ENCODE measurements at regions not wholly inside any gene's neighbourhood (a gene's known extent, or its start where the extent isn't known, plus 50 kb on each side); places are given as distances from the start of the nearest gene placed in this dataset.
A peak's percentile ranks its signal among the peaks of the same experiment; 100 is the strongest.

- Mint-ChIP-seq H3K4me3 (no peak overlapping the region), H3K36me3 (ENCODE audit: low read depth) (no peaks in the 10 kb centered on the region), H3K27ac (no peak overlapping the region), H3K27me3 (no peaks in the 10 kb centered on the region), H3K4me1 (no peaks in the 10 kb centered on the region)
- H3K9me3 ChIP-seq (ENCODE audit: control insufficient read depth, low read length, poor library complexity, severe bottlenecking), result no peaks in the 10 kb centered on the region
- ATAC-seq (no peak), DNase-seq (no peak)
These were observed 119.4 kb upstream of the UBE2E2 start for GRCh38 chr3:23083701-23084100.

DNA sequence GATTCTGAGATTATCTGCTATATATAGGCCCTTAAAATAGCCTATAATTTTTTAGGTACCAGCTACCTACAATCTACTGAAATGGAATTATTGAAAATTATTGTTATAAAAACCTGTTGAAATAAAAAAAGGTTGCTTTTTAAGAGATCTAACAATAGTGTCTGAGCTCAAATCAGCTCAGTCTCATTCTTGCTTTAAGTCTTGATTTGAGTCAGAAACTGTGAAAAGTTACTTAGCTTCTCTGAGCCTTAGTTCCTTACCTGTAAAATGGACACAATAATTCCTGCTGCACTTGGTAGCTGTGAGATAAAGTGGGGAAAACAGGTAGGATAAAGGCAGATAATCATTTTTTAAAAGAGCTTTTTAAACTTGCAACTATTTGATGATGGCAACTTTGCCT lies 118.8 kb upstream of the UBE2E2 start:
- DNase-seq (no peak), ATAC-seq (no peak)
- Mint-ChIP-seq H3K27me3 (no peaks in the 10 kb centered on the region), H3K36me3 (ENCODE audit: low read depth) (no peaks in the 10 kb centered on the region), H3K27ac (no peak overlapping the region), H3K4me3 (no peak overlapping the region), H3K4me1 (no peaks in the 10 kb centered on the region)
- no peaks in the 10 kb centered on the region for H3K9me3 ChIP-seq (ENCODE audit: control insufficient read depth, low read length, poor library complexity, severe bottlenecking)

- Mint-ChIP-seq H3K27me3 (no peaks in the 10 kb centered on the region), H3K36me3 (ENCODE audit: low read depth) (no peaks in the 10 kb centered on the region), H3K4me3 (no peak overlapping the region), H3K4me1 (no peaks in the 10 kb centered on the region), H3K27ac (no peak overlapping the region)
- ATAC-seq, result no peak
- no peaks in the 10 kb centered on the region for H3K9me3 ChIP-seq (ENCODE audit: control insufficient read depth, low read length, poor library complexity, severe bottlenecking)
- DNase-seq, result no peak
These were observed 117.9 kb upstream of the UBE2E2 start for GRCh38 chr3:23085261-23085660.

DNA sequence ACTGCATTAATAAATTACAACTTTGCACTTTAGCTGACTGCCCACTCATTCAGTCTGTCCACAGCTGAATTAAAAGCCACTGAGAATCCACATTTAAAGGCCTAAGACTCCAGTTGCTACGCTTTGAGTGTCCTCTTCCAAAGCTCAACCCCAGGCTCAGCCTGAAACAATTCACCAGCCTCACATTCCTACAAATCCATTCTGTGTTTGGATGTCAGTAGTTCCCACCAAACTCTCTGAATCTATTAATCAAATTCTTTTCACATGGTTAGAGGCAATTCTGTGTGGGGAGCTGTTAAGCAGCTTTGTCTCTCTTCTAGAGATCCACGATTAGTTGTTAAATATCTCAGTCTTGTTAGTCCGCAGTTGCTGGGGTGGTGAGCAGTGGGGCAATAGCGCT lies 116.8 kb upstream of the UBE2E2 start:
- ATAC-seq (no peak), DNase-seq (no peak)
- Mint-ChIP-seq H3K4me1 (no peaks in the 10 kb centered on the region), H3K27me3 (no peaks in the 10 kb centered on the region), H3K36me3 (ENCODE audit: low read depth) (no peaks in the 10 kb centered on the region), H3K27ac (no peak overlapping the region), H3K4me3 (no peak overlapping the region)
- H3K9me3 ChIP-seq (ENCODE audit: control insufficient read depth, low read length, poor library complexity, severe bottlenecking), result no peaks in the 10 kb centered on the region

DNA sequence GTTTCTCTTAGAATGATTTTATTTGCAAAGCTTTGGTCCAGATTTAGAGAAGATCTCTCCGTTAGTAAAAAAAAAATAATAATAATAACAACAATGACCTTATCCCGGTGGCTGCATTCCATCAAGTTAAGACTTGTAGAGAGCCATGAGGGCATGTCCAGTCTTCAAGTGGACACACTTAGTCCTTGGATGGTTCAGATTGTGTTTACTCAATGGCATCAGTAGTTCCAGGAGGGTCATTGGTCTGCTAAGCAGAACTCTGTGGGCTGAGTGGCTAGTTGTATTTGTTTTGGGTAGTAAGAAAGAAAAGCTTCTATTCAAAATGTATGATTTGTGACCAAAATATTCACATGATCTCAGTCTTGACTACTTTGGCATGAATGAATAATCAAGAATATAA lies 116.3 kb upstream of the UBE2E2 start:
- Mint-ChIP-seq H3K4me3 (no peak overlapping the region), H3K27me3 (no peaks in the 10 kb centered on the region), H3K36me3 (ENCODE audit: low read depth) (no peaks in the 10 kb centered on the region), H3K4me1 (no peaks in the 10 kb centered on the region), H3K27ac (no peak overlapping the region)
- DNase-seq, result no peak
- no peak for ATAC-seq
- H3K9me3 ChIP-seq (ENCODE audit: control insufficient read depth, low read length, poor library complexity, severe bottlenecking), result no peaks in the 10 kb centered on the region

DNA sequence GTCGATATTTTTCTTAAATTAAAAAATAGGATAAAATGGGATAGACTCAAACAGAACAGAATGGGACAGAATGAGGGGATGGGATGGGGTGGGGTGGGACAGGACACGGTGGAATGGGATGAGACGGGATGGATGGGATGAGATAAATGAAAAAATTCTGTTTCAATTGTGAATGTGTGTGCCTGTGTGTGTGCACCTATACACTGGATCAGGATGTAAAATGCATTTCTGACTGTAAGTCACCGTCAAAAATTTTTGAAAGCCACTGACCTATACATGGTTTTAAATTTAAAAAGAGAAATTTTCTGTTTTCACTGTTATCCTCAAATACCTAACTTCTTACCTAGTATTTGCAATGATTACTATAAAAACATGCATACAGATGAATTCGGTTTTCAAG lies 108.7 kb upstream of the UBE2E2 start:
- no peak overlapping the region for H3K27ac Mint-ChIP-seq
- H3K4me3 Mint-ChIP-seq, result no peak overlapping the region
- H3K36me3 Mint-ChIP-seq (ENCODE audit: low read depth), result no peaks in the 10 kb centered on the region
- H3K4me1 Mint-ChIP-seq, result no peaks in the 10 kb centered on the region
- no peaks in the 10 kb centered on the region for H3K27me3 Mint-ChIP-seq
- ATAC-seq, result no peak
- no peaks in the 10 kb centered on the region for H3K9me3 ChIP-seq (ENCODE audit: control insufficient read depth, low read length, poor library complexity, severe bottlenecking)
- no peak for DNase-seq

DNA sequence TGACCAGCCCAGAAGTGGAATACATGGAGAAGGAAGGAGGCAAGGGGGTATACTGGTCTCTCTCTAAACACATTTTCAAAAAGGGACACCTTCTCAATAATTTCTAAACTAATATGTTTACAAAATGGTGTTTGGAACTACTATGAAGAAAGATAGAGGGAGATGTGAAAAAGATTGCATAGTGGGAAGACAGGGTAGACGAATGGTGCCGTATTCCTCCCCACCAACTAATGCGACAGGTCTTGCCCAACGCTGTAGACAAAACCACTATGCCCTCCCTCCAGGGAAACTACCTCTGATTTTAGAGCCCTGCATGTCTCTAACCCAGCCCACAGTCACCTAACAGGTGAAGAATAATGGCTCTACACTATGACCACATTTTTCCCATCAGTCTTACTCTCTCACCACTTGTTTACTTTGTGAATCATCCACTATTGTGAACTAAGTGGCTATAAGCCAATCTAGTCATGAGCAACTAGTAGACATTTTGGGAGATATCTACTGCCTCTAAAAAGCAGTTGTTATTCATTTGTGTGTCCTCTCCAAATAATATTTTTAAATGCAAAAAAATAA lies 108.2 kb upstream of the UBE2E2 start:
- Mint-ChIP-seq H3K27me3 (no peaks in the 10 kb centered on the region), H3K4me3 (no peak overlapping the region), H3K27ac (no peak overlapping the region), H3K4me1 (no peaks in the 10 kb centered on the region), H3K36me3 (ENCODE audit: low read depth) (no peaks in the 10 kb centered on the region)
- no peak for DNase-seq
- no peaks in the 10 kb centered on the region for H3K9me3 ChIP-seq (ENCODE audit: control insufficient read depth, low read length, poor library complexity, severe bottlenecking)
- no peak for ATAC-seq

DNA sequence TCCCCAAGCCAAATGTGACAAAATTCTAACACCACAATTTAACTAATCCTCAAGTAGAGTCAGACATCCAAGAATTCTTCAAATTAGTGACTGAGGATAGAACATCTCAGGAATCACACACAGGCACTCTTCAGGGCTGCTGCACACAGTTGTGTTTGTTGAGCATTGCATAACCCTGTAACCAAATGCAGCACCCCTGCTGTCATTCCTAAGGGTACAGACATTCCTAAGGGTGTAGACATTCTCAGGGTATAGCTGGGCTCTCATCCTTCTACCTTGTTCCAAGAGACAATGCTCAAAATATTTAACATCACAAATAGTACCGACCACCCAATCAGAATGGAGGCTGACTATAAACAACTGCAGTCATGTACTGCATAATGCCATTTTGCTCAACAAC lies 107.1 kb upstream of the UBE2E2 start:
- ATAC-seq, result no peak
- Mint-ChIP-seq H3K27me3 (no peaks in the 10 kb centered on the region), H3K4me1 (no peaks in the 10 kb centered on the region), H3K4me3 (no peak overlapping the region), H3K36me3 (ENCODE audit: low read depth) (no peaks in the 10 kb centered on the region), H3K27ac (no peak overlapping the region)
- H3K9me3 ChIP-seq (ENCODE audit: control insufficient read depth, low read length, poor library complexity, severe bottlenecking), result no peaks in the 10 kb centered on the region
- no peak for DNase-seq

GRCh38 chr3:23099021-23099420 lies 104.1 kb upstream of the UBE2E2 start:
- Mint-ChIP-seq H3K36me3 (ENCODE audit: low read depth) (no peaks in the 10 kb centered on the region), H3K27me3 (no peaks in the 10 kb centered on the region), H3K4me1 (no peaks in the 10 kb centered on the region), H3K4me3 (no peak overlapping the region), H3K27ac (no peak overlapping the region)
- DNase-seq, result no peak
- no peaks in the 10 kb centered on the region for H3K9me3 ChIP-seq (ENCODE audit: control insufficient read depth, low read length, poor library complexity, severe bottlenecking)
- ATAC-seq, result no peak

GRCh38 chr3:23099677-23100076 lies 103.5 kb upstream of the UBE2E2 start:
- H3K36me3 Mint-ChIP-seq (ENCODE audit: low read depth), result no peaks in the 10 kb centered on the region
- ATAC-seq (no peak), DNase-seq (no peak)
- no peaks in the 10 kb centered on the region for H3K9me3 ChIP-seq (ENCODE audit: control insufficient read depth, low read length, poor library complexity, severe bottlenecking)
- H3K27me3 Mint-ChIP-seq, result no peaks in the 10 kb centered on the region
- no peak overlapping the region for H3K27ac Mint-ChIP-seq
- H3K4me3 Mint-ChIP-seq, result no peak overlapping the region
- no peaks in the 10 kb centered on the region for H3K4me1 Mint-ChIP-seq

DNA sequence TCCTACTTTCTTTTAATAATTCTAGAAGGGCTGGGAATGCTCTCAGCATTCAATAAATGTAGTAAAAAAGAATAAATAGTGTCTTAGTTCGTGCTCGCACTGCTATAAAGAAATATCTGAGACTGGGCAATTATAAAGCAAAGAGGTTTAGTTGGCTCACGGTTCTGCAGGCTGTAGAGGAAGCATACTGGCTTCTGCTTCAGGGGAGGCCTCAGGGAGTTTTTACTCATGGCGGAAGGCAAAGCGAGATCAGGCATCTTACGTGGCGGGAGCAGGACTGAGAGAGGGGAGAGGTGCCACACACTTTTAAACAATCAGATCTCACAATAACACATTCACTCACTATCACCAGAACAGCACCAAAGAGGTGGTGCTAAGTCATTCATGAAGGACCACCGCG lies 103.0 kb upstream of the UBE2E2 start:
- no peaks in the 10 kb centered on the region for H3K27me3 Mint-ChIP-seq
- H3K36me3 Mint-ChIP-seq (ENCODE audit: low read depth), result no peaks in the 10 kb centered on the region
- peak overlapping the region; percentile 13 for H3K4me3 Mint-ChIP-seq
- ATAC-seq, result no peak
- DNase-seq, result no peak
- no peak overlapping the region for H3K27ac Mint-ChIP-seq
- no peaks in the 10 kb centered on the region for H3K4me1 Mint-ChIP-seq
- no peaks in the 10 kb centered on the region for H3K9me3 ChIP-seq (ENCODE audit: control insufficient read depth, low read length, poor library complexity, severe bottlenecking)

DNA sequence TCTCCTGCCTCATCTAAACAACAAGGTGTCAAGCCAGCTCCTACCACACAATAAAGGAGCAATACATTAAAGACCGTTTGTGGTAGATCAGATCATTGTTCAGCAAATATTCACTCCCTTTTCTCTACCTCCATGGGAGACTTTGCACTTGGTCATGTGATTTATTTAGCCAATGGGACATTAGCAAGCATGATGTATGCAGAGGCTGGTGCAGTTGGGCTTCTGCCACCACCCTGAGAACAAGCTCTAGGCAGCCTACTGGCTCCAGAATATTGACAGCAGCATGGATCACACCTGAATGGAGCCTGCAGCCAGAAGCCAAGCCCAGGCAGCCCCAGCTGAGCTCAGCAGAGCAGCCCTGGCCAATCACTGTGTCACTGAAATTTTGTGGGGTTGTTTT lies 99.4 kb upstream of the UBE2E2 start:
- DNase-seq (no peak), ATAC-seq (no peak)
- no peaks in the 10 kb centered on the region for H3K9me3 ChIP-seq (ENCODE audit: control insufficient read depth, low read length, poor library complexity, severe bottlenecking)
- H3K4me1 Mint-ChIP-seq, result no peaks in the 10 kb centered on the region
- no peaks in the 10 kb centered on the region for H3K36me3 Mint-ChIP-seq (ENCODE audit: low read depth)
- no peaks in the 10 kb centered on the region for H3K27me3 Mint-ChIP-seq
- no peak overlapping the region for H3K4me3 Mint-ChIP-seq
- H3K27ac Mint-ChIP-seq, result no peak overlapping the region

GRCh38 chr3:23105048-23105447 lies 98.1 kb upstream of the UBE2E2 start:
- Mint-ChIP-seq H3K27ac (no peak overlapping the region), H3K4me1 (no peaks in the 10 kb centered on the region), H3K4me3 (no peak overlapping the region), H3K27me3 (no peaks in the 10 kb centered on the region), H3K36me3 (ENCODE audit: low read depth) (no peaks in the 10 kb centered on the region)
- ATAC-seq (no peak), DNase-seq (no peak)
- H3K9me3 ChIP-seq (ENCODE audit: control insufficient read depth, low read length, poor library complexity, severe bottlenecking), result no peaks in the 10 kb centered on the region

GRCh38 chr3:23106666-23107065 lies 96.5 kb upstream of the UBE2E2 start:
- ATAC-seq, result no peak
- Mint-ChIP-seq H3K36me3 (ENCODE audit: low read depth) (no peaks in the 10 kb centered on the region), H3K27ac (no peak overlapping the region), H3K4me1 (no peaks in the 10 kb centered on the region), H3K4me3 (no peak overlapping the region), H3K27me3 (no peaks in the 10 kb centered on the region)
- H3K9me3 ChIP-seq (ENCODE audit: control insufficient read depth, low read length, poor library complexity, severe bottlenecking), result no peaks in the 10 kb centered on the region
- no peak for DNase-seq

GRCh38 chr3:23107221-23107620 lies 95.9 kb upstream of the UBE2E2 start:
- no peaks in the 10 kb centered on the region for H3K9me3 ChIP-seq (ENCODE audit: control insufficient read depth, low read length, poor library complexity, severe bottlenecking)
- no peak overlapping the region for H3K4me3 Mint-ChIP-seq
- H3K27ac Mint-ChIP-seq, result no peak overlapping the region
- ATAC-seq (no peak), DNase-seq (no peak)
- H3K36me3 Mint-ChIP-seq (ENCODE audit: low read depth), result no peaks in the 10 kb centered on the region
- no peaks in the 10 kb centered on the region for H3K27me3 Mint-ChIP-seq
- no peaks in the 10 kb centered on the region for H3K4me1 Mint-ChIP-seq

All from T-helper 17 cell (primary cell).